SK-N-MC (cell line): ENCODE measurements at regions not wholly inside any gene's neighbourhood (a gene's known extent, or its start where the extent isn't known, plus 50 kb on each side); places are given as distances from the start of the nearest gene placed in this dataset.
"Not testable (repeated sequence)": the region's sequence is repeated elsewhere in the genome, so short reads cannot be mapped to it uniquely, and the experiment has no call there.

Experiments used
- DNase-seq: peaks from one replicate; pipeline ENCODE4 v3.0.0-alpha.2; 2011; ENCODE audit warnings: low read depth, low spot score
- H3K27ac ChIP-seq: fragments of 200-600 bp; sonication (generic); 2 replicates; pipeline ENCODE4 v1.5.1; 2016; ENCODE audit warnings: mixed run types
- H3K36me3 ChIP-seq: fragments of 200-600 bp; sonication (generic); 2 replicates; pipeline ENCODE4 v1.6.1; 2017; ENCODE audit warnings: antibody characterized with exemption, low read length, mixed read lengths; ENCODE audit not compliant: insufficient read depth
- H3K4me3 ChIP-seq: fragments of 200-600 bp; sonication (generic); 2 replicates; pipeline ENCODE4 v1.5.1; 2016
- H3K9ac ChIP-seq: fragments of 200-600 bp; sonication (generic); 2 replicates; pipeline ENCODE4 v1.8.0; 2017; ENCODE audit warnings: mixed run types, mixed read lengths; ENCODE audit not compliant: insufficient read length
- H3K9me3 ChIP-seq: fragments of 200-600 bp; sonication (generic); 2 replicates; pipeline ENCODE4 v1.6.1; 2017; ENCODE audit warnings: low read depth, mild to moderate bottlenecking, antibody characterized with exemption, low read length, moderate library complexity, mixed read lengths
- EZH2 ChIP-seq: fragments of 200-600 bp; sonication (generic); IDR thresholded peaks from one replicate; pipeline ENCODE4 v1.6.1; 2017; ENCODE audit warnings: antibody characterized with exemption
- FOXP2 ChIP-seq: optimal IDR thresholded peaks from 2 replicates; pipeline ENCODE3; 2011; ENCODE audit warnings: mild to moderate bottlenecking, moderate library complexity; ENCODE audit not compliant: insufficient read depth; ENCODE audit errors: extremely low read length, control extremely low read depth
- POLR2AphosphoS5 ChIP-seq: IDR thresholded peaks from 2 replicates; pipeline ENCODE4 v1.6.1; 2012; ENCODE audit warnings: mild to moderate bottlenecking, low read depth, low read length, borderline replicate concordance

DNA sequence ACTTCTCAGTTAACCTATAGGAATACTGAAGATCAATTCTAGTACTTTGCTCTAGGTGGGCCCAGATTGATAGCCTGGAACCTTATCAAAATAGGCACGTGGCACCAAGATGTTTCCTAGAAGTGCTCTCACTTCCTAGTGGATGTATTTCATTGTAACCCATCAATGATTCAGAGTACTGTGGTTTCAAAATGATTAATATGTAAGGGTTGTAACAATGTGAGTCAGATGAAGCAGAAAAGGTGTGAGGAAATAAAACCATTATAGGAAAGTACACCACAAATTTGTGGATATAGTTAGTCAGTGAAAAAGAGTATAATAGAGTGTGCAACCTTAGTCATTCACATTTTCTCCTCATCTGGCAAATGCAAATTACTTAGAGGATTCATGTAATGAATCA is 177.3 kb upstream of the FST start:
- no peak for DNase-seq
- TF ChIP-seq FOXP2: no peak
- no peak for TF ChIP-seq POLR2AphosphoS5
- no peak for TF ChIP-seq EZH2
- Histone ChIP-seq H3K4me3 (no peak overlapping the region), H3K9me3 (no peaks in the 10 kb centered on the region), H3K36me3 (no peaks in the 10 kb centered on the region), H3K27ac (no peak overlapping the region), H3K9ac (no peak overlapping the region)

DNA sequence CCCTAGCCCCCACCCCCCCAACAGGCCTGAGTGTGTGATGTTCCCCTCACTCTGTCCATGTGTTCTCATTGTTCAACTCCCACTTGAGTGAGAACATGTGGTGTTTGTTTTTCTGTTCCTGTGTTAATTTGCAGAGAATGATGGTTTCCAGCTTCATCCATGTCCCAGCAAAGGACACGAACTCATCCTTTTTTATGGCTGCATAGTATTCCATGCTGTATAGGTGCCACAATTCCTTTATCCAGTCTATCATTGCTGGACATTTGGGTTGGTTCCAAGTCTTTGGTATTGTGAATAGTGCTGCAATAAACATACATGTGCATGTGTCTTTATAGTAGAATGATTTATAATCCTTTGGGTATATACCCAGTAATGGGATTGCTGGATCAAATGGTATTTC is 175.1 kb upstream of the FST start:
- H3K9ac ChIP-seq, H3K4me3 ChIP-seq, DNase-seq, H3K36me3 ChIP-seq, H3K9me3 ChIP-seq, H3K27ac ChIP-seq: not testable (repeated sequence)

DNA sequence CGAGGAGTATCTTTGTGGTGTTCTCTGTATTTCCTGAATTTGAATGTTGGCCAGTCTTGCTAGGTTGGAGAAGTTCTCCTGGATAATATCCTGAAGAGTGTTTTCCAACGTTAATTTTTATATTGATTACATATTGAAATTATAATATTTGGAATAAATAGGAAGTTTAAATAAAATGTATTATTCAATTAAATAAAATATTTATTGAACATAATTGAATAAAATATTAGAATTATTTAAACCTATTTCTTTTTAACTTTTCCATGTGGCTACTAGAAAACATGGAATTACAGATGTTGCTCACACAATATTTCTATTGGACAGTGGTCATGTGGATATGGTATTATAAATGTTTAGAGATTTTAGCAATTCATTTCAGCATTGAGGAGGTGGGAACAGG is 170.8 kb upstream of the FST start:
- H3K9me3 ChIP-seq: no peaks in the 10 kb centered on the region
- no peak for DNase-seq
- no peak for TF ChIP-seq FOXP2
- H3K36me3 ChIP-seq: no peaks in the 10 kb centered on the region
- H3K9ac ChIP-seq: no peak overlapping the region
- no peak overlapping the region for H3K27ac ChIP-seq
- no peak overlapping the region for H3K4me3 ChIP-seq

DNA sequence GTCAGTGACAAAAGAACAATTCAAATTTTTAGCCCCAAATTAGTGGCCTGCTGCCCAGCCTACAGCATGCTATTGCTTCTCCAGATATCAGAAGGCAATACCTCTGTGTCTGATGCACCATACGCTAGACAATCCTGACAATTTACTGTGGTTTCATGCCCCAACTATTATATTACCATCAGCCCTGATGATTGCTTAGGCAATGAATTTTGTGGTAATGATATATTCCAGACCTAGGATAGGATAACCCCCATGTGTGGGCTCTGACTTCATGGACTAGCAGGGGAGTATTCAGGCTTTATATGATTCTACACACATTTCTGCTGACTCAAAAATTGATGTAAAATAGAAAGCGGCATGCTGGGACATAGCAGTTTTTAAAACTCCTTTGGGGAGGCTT is 168.7 kb upstream of the FST start:
- H3K27ac ChIP-seq: no peak overlapping the region
- no peaks in the 10 kb centered on the region for H3K9me3 ChIP-seq
- DNase-seq: no peak
- no peak overlapping the region for H3K9ac ChIP-seq
- no peak for TF ChIP-seq FOXP2
- TF ChIP-seq POLR2AphosphoS5: no peak
- no peak for TF ChIP-seq EZH2
- no peak overlapping the region for H3K4me3 ChIP-seq
- no peaks in the 10 kb centered on the region for H3K36me3 ChIP-seq

DNA sequence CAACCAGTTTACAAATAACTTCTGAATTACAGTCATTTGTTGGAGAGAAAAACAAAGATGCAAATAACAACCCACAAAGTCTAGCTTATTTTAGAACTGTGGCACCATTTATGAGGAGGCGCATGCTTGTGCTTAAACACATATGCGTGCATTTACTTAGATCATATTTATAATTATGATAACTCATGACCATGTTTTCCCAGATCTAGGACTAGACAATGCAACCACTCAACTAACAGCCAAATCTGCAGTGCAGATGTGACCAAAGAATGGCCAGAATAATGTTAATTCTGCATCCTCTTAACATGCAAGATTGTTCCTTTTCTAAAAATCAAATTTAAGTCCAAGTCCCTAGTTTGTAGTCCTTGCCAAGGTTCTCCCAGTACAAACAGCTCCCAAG is 167.3 kb upstream of the FST start:
- no peak overlapping the region for H3K9ac ChIP-seq
- H3K36me3 ChIP-seq: no peaks in the 10 kb centered on the region
- TF ChIP-seq POLR2AphosphoS5: no peak
- TF ChIP-seq EZH2: no peak
- TF ChIP-seq FOXP2: no peak
- no peaks in the 10 kb centered on the region for H3K9me3 ChIP-seq
- no peak for DNase-seq
- H3K27ac ChIP-seq: no peak overlapping the region
- H3K4me3 ChIP-seq: no peak overlapping the region

DNA sequence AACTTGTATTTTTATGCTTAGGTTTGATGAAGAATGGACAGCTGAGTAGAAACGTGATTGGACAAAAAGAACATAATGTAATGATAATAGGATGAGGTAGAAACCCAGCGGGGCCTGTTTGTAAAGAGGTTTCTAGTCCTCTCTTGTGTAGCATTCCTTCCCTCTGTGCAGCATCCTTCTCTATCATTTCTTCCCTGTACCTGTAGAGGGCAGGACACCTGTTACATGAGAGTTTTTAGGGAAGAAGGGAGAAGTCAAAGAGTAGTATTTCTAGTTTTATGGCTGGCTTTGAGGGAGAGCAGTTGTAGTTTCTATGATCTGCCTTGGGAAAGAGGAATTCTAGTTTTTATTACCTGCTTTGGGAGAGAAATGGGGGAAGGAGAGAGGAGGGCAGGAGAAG is 162.1 kb upstream of the FST start:
- Histone ChIP-seq H3K9me3 (no peaks in the 10 kb centered on the region), H3K27ac (no peak overlapping the region), H3K9ac (no peak overlapping the region), H3K36me3 (no peaks in the 10 kb centered on the region), H3K4me3 (no peak overlapping the region)
- DNase-seq: no peak
- no peak for TF ChIP-seq EZH2
- TF ChIP-seq POLR2AphosphoS5: no peak
- TF ChIP-seq FOXP2: no peak

DNA sequence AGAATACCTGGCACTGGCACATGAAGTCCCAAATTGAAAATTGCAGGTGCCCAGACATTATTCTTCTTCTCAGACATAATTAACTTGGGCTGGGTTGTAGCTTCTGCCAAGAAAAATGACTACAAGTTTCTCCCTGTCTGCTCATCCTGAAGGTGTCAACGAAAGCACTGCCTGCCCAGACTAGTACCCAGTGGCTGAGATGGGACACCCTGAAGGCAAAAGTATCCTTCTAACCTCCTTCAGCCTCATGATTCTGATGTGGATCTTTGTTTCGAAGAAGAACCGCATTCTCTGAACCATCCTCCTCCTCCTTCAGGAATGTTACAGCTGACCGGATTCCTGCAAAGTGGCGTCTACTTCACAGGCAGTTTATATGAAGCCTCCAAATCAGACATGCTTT is 161.1 kb upstream of the FST start:
- Histone ChIP-seq H3K9ac (no peak overlapping the region), H3K4me3 (no peak overlapping the region), H3K9me3 (no peaks in the 10 kb centered on the region), H3K27ac (no peak overlapping the region), H3K36me3 (no peaks in the 10 kb centered on the region)
- no peak for TF ChIP-seq POLR2AphosphoS5
- no peak for TF ChIP-seq EZH2
- TF ChIP-seq FOXP2: no peak
- no peak for DNase-seq

DNA sequence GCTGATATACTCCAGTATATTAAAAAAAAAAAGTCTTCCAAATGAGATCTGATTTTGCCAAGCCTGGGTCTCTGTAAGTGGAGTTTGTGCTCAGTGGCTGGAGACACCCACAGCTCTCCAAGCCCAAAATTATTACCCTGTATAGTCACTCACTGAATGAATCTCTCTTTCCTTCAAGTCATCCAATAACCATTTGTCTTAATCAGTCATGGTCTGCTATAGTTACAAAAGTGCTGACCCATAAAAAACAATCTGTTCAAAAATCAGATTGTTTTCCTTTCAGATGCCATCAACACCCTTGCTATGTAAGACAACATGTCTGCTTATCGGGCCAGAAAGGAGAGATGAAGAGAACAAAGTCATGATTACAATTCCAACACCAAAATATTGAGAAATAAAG is 159.4 kb upstream of the FST start:
- no peak overlapping the region for H3K27ac ChIP-seq
- no peaks in the 10 kb centered on the region for H3K36me3 ChIP-seq
- no peak overlapping the region for H3K4me3 ChIP-seq
- H3K9ac ChIP-seq: no peak overlapping the region
- TF ChIP-seq POLR2AphosphoS5 (no peak), EZH2 (no peak), FOXP2 (no peak)
- H3K9me3 ChIP-seq: no peaks in the 10 kb centered on the region
- DNase-seq: no peak

DNA sequence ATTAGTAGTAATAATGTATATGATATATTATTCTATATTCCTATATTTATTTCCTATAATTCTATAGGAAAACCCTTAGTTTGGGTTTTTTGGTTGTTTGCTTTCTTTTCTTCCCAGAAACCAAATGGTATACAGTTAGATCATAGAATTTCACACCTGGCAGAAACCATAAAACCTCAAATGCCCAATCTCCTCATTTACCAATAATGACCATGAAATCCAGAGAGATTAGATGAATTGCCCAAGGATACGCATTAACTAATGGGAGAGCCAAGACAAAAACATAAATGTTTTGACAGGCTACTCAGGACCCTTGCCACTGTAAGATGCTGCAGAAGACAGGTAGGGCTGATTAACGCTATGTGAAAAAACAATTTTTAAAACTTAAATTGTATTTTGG is 158.7 kb upstream of the FST start:
- TF ChIP-seq FOXP2: no peak
- no peak for TF ChIP-seq POLR2AphosphoS5
- no peak for TF ChIP-seq EZH2
- Histone ChIP-seq H3K36me3 (no peaks in the 10 kb centered on the region), H3K9me3 (no peaks in the 10 kb centered on the region), H3K9ac (no peak overlapping the region), H3K4me3 (no peak overlapping the region), H3K27ac (no peak overlapping the region)
- no peak for DNase-seq

DNA sequence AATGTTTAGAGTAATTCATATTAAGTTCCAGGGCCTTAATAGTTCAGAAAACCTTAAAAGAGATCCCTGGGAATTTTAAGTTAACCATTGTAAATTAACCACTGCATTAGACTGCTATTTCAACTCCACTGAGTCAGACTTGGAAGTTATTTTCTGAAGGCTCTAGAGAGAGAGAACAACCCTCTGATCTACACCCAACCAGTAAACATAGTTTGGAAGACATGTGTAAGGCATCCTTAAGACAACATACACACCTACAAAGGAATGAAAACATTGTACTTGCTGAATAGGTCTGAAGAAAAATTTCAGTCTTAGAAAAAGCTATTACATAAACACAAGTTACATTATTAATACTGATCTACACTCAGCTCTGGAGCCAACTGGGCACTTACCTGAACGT is 158.2 kb upstream of the FST start:
- TF ChIP-seq FOXP2 (no peak), POLR2AphosphoS5 (no peak), EZH2 (no peak)
- H3K27ac ChIP-seq: no peak overlapping the region

DNA sequence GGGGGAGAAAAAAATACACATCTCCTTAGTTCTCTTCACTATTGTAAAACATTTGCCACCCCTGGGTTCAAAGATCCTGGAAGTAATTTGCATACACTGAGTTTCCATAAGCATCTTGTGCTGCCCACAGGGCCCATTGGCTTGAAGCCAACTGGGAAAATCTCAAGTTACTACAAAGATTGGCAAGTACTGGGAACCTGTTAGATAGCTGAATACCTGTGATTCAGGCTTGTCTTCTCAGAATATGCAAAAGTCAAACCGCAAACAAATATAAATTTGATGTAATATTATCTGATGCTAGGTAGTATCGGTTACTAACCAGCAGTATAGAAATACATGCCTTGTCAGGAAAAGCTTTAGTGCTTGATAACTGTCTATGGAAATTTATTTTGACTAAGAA is 156.9 kb upstream of the FST start:
- Histone ChIP-seq H3K4me3 (no peak overlapping the region), H3K9ac (no peak overlapping the region), H3K36me3 (no peaks in the 10 kb centered on the region), H3K9me3 (no peaks in the 10 kb centered on the region), H3K27ac (no peak overlapping the region)
- TF ChIP-seq FOXP2: no peak
- no peak for TF ChIP-seq POLR2AphosphoS5
- no peak for TF ChIP-seq EZH2
- DNase-seq: no peak

More for the DNA sequence above, 158.2 kb upstream of the FST start:
- Histone ChIP-seq H3K4me3 (no peak overlapping the region), H3K9me3 (no peaks in the 10 kb centered on the region), H3K9ac (no peak overlapping the region), H3K36me3 (no peaks in the 10 kb centered on the region)
- no peak for DNase-seq
